GM21526 (cell line): ENCODE measurements at regions not wholly inside any gene's neighbourhood (a gene's known extent, or its start where the extent isn't known, plus 50 kb on each side); places are given as distances from the start of the nearest gene placed in this dataset.
"Not testable (repeated sequence)": the region's sequence is repeated elsewhere in the genome, so short reads cannot be mapped to it uniquely, and the experiment has no call there.

Source experiments
- ATAC-seq: cut with Tn5 transposase; IDR thresholded peaks from one replicate; pipeline ENCODE4 v1.9.1; 2021; ENCODE audit warnings: moderate library complexity; ENCODE audit not compliant: unreplicated experiment, low FRiP score

DNA sequence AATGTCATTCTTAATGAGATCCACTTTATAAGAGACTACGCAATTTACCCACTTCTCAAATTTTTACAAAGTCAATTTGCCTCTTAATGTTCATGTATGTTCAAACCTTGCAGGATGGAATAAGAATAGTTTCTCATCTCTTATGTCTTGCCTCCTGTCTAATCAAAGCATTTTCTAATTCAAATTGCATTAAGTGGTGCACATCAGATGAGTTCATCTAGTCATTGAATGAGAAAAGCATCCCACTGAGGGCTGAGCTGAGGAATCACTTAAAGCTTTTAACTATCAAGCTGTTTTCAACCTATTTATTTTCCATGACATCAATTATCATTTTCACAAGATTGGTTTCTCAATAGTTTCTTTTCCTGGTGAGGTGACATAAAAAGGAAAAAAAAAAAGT lies 1964.0 kb downstream of the PCDH7 start:
- no peak for ATAC-seq

DNA sequence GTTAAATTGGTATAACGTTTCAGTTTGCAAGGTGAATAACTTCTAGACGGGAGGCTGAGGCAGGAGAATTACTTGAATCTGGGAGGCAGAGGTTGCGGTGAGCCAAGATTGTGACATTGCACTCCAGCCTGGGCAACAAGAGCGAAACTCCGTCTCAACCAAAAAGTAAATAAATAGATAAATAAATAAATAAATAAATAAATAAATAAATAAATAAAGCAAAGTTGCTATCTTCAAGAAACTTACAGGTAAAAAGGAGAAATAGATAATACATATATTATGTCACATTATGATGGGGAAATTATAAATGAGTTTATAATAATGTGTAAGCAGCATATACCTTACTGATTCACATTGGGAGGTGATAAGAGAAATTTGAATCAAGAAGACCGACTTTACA lies 1966.0 kb downstream of the PCDH7 start:
- no peak for ATAC-seq

DNA sequence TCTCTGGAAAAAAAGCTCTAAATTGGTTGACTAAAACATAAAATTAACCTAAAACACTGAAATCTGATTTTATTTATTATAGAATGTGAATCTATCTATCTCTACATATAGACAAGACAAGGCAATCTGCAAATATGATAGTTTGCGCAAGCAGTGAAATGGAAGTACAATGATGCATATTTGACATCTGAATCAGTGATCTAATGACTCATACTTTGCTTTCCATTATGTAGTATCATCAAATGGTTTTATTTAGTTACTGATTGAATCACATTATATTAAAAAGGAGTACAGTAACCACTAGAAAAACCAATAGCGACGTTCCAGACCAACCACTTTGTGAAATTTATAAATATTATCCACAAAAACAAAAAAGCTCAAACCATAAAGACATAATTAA lies 1969.3 kb downstream of the PCDH7 start:
- no peak for ATAC-seq

DNA sequence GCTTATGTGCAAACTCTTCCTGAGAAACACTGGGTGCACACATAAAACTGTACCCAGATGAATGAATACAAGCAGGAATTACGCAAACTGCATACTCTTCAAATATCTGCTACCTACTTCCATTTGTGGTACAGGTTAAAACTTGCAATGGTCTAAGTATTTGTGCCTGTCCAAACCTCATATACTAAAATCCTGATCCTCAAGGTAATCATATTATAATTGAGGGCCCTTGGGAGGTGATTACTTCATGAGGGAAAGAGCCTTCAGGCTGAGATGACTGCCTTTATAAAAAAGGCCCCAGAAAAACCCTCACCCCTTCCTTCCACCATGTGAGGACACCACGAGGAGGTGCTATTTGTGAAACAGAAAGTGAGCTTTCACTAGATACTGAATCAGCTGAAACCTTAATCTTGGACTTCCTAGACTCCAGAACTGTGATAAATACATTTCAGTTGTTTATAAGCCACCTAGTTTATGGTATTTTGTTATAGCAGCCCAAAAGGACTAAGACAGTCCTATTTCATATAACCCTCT lies 1977.2 kb downstream of the PCDH7 start:
- ATAC-seq: no peak

DNA sequence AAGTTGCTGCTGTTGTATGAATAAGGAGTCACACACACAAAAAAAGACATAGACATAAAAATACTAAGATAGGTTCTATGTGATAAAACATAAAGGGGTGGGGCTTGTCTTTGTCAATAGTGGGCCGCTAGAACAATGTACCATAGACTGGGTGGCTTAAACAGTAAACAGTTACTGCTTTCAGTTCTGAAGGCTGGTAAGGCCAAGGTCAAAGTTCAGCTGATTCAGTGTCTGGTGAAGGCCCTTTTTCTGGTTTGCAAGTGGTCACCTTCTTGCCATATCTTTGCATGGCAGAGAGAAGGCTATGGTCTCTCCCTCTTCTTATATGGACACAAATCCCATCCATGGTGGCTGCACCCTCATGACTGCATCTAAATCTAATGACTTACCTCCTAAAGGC lies 1980.7 kb downstream of the PCDH7 start:
- ATAC-seq: no peak

DNA sequence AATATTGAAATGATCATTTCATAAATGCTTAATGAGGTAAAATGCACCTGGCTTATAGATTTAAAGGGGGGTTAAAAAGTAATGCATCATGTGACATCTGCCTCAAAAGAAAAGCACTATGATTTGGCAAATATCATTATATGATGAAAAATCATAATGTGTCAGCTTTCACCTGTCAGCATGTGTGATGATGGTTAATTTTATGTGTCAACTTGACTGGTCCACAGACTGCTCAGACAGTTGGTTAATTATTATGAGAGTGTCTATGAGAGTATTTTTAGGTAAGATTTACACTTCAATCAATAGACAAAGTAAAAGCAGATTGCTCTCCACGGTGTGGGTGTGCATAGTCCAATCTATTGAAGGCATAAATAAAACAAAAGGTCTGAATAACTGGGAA lies 1986.7 kb downstream of the PCDH7 start:
- ATAC-seq: no peak

DNA sequence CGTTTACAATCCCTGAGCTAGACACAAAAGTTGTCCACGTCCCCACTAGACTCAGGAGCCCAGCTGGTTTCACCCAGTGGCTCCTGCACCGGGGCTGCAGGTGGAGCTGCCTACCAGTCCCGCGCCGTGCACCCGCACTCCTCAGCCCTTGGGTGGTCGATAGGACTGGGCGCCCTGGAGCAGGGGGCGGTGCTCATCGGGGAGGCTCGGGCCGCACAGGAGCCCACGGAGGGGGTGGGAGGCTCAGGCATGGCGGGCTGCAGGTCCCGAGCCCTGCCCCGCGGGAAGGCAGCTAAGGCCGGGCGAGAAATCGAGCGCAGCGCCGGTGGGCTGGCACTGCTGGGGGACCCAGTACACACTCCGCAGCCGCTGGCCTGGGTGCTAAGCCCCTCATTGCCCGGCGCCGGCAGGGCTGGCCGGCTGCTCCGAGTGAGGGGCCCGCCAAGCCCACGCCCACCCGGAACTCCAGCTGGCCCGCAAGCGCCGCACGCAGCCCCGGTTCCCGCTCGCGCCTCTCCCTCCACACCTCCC lies 1996.0 kb downstream of the PCDH7 start:
- ATAC-seq: not testable (repeated sequence)

DNA sequence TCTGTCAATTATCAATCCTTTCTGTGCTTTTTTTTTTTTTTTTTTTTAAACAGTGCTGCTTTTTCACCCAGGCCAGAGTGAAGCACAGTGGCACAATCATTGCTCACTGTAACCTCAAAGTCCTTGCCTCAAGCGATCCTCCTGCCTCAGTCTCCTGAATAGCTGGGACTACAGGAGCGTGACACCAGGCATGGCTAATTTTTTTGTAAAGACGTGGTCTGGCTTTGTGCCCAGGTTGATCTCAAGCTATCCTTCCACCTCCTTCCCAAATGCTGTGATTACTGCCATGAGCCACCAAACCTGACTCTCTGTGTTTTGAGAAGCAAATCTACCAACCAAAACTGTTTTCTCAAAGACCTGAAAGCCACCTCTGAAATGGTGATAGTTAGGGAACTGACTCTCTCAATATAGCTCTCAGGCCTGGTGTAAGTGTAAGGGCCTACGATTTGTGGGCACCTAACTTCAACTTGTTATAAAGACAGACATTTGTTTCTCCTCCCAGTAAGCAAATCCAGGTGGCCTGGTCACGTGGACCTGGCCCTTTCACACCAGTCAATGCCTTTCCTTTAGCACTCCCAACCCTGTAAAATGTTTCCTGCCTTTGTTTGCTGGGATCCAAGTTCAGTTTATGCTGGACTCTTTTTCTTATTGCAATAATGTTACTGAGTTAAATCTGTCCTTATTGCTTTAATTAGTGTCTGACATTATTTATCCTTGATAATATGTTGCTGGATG lies 2015.9 kb downstream of the PCDH7 start:
- ATAC-seq: no peak

DNA sequence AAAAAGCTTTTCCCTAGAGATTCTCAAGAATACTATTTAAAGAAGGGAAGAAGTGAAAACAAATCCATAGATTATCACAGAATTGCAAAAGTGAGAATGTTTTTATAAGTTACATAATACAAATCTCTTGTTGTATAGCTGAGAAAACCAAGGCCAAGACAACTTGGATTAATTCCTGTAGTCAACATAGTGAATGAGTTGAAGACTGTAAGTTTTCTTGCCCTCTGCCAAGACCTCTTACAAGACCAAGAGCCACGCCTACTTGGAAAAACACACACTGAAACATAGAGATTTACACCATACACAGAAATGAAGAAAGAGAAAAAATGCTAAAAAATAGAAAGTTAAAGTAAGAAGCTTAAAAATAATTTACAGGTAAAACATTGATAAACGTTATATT lies 2024.0 kb downstream of the PCDH7 start:
- no peak for ATAC-seq

DNA sequence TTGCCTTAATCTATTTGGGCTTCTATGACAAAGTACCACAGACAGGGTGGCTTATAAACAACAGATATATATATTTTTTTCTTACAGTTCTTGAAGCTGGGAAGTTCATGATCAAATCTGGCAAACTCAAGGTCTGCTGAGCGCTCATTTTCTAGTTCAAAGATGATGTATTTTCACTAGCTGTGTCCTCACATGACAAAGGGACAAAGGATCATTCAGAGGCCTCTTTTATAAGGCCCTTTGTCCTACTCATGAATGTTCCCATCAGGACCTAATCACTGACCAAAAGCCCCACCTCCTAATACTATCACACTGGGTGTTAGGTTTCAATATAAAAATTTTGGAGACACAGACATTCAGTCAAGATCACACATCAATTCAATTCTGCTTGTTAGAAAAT lies 2025.2 kb downstream of the PCDH7 start:
- ATAC-seq: no peak

DNA sequence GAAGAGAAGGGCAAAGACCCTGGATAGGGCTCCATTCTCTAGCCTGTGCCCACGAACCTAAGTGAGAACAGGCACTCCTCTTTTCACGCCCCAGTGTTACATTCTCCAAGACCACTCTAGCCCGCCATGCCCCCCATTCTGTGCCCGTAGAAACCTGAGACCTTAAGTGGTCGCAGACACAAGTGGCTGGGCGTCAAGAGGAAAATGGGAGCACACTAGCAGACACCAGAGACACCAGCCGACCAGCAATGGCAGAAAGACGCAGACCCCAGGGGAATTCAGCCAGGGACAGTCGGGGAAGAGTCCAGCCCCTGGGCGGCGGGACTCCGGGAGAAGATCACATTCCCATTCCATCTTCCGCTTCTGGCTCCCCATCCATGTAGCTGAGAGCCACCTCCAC lies 2027.9 kb downstream of the PCDH7 start:
- no peak for ATAC-seq

DNA sequence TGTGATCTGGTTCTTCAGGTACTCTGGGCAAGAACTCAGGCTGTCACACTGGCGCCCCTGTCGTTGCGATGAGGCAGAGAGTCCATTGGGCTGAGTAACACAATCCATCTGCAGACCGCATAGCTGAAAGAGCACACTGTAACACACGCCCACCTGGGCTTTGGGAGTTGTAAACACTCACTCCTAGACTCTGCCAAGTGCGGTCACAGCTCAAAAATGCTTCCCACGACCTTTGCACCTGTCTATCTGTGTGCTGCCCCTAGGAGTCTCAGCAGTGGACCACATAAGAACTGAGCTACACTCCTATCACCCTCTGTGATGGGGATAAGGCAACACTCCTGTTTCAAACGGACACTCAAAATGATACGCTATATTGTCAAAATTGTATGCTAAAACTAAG lies 2028.3 kb downstream of the PCDH7 start:
- no peak for ATAC-seq

DNA sequence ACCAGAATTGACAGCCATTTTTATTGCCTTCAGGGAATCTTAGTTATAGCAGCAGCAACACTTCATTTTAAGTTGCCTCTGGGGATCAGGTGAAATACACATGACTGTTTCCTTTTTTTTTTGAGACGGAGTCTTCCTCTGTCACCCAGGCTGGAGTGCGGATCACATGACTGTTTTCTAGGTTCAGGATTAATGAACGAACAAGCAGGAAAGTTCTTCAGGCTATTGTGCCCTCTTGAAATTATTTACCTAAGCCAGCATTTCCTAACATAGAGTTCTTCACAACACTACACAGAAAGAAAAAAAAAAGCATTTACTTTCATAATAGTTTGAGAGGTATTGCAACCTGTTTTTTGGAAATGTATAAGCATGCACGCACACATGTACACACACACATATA lies 2032.8 kb downstream of the PCDH7 start:
- ATAC-seq: no peak

DNA sequence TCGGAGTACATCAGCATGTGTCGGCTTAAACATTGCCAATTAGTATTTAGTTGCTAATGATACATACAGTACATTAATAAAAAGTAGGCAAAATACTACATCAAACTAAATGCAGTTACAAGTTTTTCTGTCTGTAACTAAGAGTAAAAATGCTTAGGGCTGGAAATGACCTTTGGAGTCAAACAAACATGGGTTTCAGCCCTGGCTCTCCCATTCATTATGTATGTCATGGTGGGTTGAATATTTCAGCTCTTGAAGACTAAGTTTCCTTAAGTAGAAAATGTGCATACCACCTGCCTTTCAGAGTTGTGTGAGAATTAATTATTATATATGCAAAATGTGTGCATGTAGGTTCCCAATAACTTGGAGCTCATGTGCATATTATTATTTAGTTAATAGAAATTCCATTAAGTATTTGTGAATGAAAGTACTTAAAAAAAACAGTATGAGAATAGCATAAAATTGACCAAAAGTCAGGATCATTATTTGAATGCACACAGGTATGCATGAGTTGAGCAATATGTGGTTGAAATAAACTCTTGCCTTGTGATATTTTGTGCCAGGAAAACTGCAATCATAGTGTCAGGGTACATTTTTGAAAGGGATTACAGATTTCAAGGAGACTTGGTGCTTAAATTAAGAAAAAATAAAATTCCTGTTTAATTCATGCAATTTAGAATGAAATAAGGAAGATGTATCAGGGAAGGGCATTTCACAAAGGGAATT lies 2048.7 kb downstream of the PCDH7 start:
- no peak for ATAC-seq

DNA sequence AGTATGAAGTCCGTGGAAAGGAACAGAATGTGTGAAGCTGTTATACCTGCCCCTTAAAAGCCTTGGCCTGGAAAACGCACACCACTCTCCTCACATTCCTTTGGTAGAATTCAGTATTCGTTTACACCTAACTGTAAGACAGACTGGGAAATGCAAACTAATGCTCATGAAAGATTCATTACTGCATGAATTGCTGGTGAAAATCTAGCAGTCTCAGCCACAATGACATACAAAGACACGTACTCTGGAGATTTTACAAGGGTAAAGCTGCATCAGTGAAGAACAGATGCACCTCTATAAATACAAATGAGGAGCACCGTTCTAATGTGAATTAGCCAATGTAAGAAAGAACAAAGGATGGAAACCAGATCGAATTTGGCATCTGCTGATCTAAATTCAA lies 2051.3 kb downstream of the PCDH7 start:
- no peak for ATAC-seq

DNA sequence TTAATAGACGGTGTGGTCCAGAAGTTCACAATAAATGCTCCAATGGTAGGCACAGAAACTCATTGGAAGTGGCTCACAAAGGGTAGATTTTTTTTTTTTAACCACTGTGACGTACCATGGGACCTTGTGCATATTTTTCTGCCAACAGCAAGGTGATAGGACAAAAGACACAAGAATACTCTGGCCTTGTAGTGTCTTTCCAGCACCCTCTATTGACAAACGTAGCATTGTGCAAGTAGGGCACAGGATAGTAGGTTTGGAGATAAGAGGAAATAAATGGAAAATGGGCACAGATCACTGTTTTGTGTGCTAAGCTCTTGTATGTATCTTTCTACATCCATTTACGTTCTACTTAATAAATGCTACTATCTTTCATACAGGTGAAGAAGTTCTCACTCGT lies 2054.9 kb downstream of the PCDH7 start:
- ATAC-seq: no peak

DNA sequence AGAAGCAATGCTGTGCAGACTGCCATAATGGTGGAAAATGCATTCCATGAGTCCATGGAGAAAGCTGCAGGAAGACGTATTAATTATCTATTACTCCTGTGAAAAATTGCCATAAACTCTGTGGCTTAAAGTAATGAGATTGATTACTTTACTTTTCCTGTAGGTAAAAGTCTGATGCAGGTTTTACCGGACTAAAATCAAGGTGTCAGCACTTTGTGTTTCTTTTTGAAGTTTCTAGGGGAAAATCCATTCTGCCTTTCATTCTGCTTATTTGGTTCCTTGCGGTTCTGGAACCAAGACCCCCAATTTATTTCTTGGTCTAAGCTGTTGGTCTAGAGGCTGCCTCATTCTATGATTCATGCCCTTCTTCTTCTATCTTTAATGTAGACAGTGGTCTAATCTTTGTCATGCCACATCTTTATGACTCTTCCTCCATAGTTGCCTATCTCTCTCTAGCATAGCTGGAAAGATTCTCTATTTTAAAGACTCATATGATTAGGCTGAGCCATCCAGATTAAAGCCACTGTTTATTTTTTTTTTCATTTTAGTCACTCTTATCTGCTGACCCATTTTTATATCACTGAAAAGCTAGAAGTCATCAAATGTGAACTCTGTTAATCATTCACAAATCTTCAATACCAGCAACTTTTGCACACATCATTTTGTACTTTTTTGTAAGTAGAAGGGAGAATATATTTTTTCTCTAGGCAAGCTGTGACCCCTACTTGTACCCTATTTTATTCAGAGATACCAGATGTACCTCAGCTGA lies 2056.4 kb downstream of the PCDH7 start:
- ATAC-seq: no peak

DNA sequence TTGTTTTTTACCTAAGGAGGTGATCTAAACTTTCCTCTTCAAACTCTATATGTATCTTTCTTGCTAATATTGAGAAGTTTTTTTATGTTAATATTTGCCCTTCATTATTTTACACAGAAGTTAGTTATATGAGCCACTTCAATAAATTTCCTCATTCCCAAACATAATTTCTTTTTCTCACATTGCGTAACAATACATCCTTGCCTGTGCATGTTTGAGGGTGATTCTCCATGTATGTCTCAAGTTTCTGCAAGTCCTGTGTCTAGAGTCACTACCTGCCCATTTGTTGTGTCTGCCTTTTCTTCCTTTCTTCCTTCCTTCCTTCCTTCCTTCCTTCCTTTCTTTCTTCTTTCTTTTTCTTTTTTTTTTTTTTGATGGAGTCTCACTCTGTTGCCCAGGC lies 2057.9 kb downstream of the PCDH7 start:
- ATAC-seq: no peak

DNA sequence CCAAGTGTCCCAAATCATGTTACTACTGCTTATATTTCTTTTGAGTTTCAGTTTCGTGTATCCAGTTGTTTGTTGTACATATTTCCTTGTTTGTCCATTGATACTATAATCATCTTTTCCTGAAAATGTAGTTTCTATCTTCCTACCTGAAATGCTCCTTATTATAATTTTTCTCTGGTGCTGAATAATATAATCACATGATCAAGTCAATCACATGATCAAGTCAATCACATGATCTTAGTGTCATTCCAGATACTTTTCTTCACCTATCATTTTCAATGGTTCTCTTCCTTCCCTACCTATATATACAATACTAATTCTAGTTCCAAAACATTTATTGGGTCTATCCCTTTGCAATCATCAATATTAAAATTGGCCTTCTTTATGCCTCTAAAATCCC lies 2058.8 kb downstream of the PCDH7 start:
- ATAC-seq: no peak

DNA sequence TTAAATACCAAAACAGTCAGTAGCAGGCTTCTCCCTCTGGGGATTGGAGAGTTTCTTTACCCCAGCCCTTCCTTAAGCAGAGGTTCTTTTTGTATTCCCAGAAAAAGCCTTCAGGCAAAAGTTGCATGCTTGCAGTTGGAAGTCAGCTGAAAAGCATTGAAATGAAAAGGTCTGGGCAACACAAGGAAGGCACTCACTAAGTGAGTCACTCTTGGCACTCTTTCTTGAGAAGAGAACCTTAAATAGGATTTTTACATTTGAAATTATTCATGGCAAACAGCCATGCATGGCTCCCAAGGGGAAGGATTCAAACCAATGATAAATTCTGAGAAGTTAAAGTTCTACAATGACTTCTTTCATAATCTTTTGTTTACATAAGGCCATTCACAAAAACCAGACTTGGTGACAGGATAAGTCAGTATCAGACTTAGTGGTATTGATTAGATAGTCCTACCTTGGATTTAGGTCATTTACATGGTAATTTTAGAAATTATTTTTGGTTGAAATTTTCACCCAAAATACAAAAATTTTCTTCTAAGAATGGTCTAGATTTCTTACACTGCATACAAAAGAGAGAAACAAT lies 2068.9 kb downstream of the PCDH7 start:
- no peak for ATAC-seq

DNA sequence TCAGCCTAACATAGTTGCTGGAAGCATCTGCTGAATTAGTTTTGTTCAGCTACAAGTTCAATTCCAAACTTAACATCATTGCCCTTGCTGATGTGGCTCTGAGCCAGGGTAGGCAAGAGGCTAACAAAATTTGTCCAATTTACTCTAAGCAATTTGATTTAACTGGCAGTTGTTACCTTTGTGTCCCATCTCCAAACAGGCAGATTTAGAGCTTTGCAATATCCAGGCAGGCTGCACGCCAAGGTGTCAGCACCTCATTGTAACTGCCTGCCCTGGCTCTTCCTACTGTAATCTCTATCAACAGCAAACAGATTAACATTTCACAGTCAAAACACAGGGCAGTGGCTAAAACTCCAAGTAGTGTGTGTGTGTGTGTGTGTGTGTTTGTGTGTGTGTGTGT lies 2070.6 kb downstream of the PCDH7 start:
- ATAC-seq: no peak
